GM23338 (cell line): ENCODE measurements at regions not wholly inside any gene's neighbourhood (a gene's known extent, or its start where the extent isn't known, plus 50 kb on each side); places are given as distances from the start of the nearest gene placed in this dataset.

ENCODE experiments used
- CREB1 ChIP-seq: fragments of 250-450 bp; sonication (Bioruptor Pico); IDR thresholded peaks from 2 replicates; pipeline ENCODE4 v1.5.0; 2020; ENCODE audit warnings: low read depth, mild to moderate bottlenecking, moderate library complexity
- ETS1 ChIP-seq: IDR thresholded peaks from 2 replicates; pipeline ENCODE4 v1.6.1; 2016; ENCODE audit warnings: antibody characterized with exemption
- EZH2 ChIP-seq: fragments of 200-600 bp; sonication (generic); IDR thresholded peaks from one replicate; pipeline ENCODE4 v1.8.0; 2017; ENCODE audit warnings: antibody characterized with exemption, mild to moderate bottlenecking, low read depth; ENCODE audit not compliant: unreplicated experiment
- EZH2phosphoT487 ChIP-seq: fragments of 200-600 bp; sonication (generic); IDR thresholded peaks from one replicate; pipeline ENCODE4 v1.8.1; 2018; ENCODE audit warnings: antibody characterized with exemption; ENCODE audit not compliant: unreplicated experiment
- NANOG ChIP-seq: IDR thresholded peaks from 2 replicates; pipeline ENCODE4 v1.6.1; 2016; ENCODE audit warnings: antibody characterized with exemption, borderline replicate concordance
- POLR2AphosphoS5 ChIP-seq: IDR thresholded peaks from 2 replicates; pipeline ENCODE4 v1.6.1; 2016; ENCODE audit warnings: antibody characterized with exemption, low read depth
- REST ChIP-seq: IDR thresholded peaks from one replicate; pipeline ENCODE4 v1.6.1; 2018; ENCODE audit warnings: antibody characterized with exemption; ENCODE audit not compliant: unreplicated experiment
- ZNF114 ChIP-seq: fragments of 250-450 bp; sonication (Bioruptor Pico); IDR thresholded peaks from 2 replicates; pipeline ENCODE4 v1.5.0; 2020; ENCODE audit warnings: mild to moderate bottlenecking, moderate library complexity
- ZNF331 ChIP-seq: fragments of 250-450 bp; sonication (Bioruptor Pico); IDR thresholded peaks from 2 replicates; pipeline ENCODE4 v1.5.0; 2020; ENCODE audit warnings: low read depth, mild to moderate bottlenecking, moderate library complexity
- TF ChIP-seq, protein P1 (sequence below), 2 experiments: fragments of 200-600 bp in 1 of 2; sonication (generic) in 1 of 2; conservative IDR thresholded peaks; 2 replicates each; pipeline versions ENCODE4 v1.5.1 to v1.6.1; 2016 to 2017; ENCODE audit warnings: antibody characterized with exemption in 2 of 2, low read depth in 2 of 2, mild to moderate bottlenecking in 2 of 2, moderate library complexity in 1 of 2
- TF ChIP-seq, protein P2 (sequence below): fragments of 250-450 bp; sonication (Bioruptor Pico); IDR thresholded peaks from 2 replicates; pipeline ENCODE4 v1.5.0; 2020; ENCODE audit warnings: mild to moderate bottlenecking, moderate library complexity

DNA sequence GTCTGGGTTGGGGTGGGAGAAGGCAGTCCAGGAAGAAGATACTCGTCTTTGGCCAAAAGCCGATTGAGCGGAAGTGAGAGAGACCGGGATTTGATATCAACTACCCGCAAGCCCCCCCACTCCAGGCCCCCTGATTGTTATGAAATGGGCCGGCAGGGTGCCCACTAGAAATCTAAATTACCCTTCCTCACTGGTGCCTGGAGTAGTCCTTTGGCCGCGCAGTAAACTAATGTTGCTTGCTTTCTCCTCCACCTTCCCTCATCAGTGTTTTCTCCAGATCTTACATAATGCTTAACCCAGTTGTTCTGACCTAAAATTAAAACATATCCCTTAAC, 119.2 kb upstream of the BARHL2 start:
- TF ChIP-seq ETS1 (no peak), REST (no peak), NANOG (no peak), EZH2 (peak; percentile 51), POLR2AphosphoS5 (no peak), ZNF331 (CRISPR knock-in tag) (no peak), CREB1 (CRISPR knock-in tag) (no peak), EZH2phosphoT487 (no peak), ZNF114 (CRISPR knock-in tag) (no peak)
- TF ChIP-seq, protein P1, sequence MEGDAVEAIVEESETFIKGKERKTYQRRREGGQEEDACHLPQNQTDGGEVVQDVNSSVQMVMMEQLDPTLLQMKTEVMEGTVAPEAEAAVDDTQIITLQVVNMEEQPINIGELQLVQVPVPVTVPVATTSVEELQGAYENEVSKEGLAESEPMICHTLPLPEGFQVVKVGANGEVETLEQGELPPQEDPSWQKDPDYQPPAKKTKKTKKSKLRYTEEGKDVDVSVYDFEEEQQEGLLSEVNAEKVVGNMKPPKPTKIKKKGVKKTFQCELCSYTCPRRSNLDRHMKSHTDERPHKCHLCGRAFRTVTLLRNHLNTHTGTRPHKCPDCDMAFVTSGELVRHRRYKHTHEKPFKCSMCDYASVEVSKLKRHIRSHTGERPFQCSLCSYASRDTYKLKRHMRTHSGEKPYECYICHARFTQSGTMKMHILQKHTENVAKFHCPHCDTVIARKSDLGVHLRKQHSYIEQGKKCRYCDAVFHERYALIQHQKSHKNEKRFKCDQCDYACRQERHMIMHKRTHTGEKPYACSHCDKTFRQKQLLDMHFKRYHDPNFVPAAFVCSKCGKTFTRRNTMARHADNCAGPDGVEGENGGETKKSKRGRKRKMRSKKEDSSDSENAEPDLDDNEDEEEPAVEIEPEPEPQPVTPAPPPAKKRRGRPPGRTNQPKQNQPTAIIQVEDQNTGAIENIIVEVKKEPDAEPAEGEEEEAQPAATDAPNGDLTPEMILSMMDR (conservative IDR thresholded peaks at IDR 0.05; ENCODE audit: low read depth in 2 of 2): no peak
- TF ChIP-seq, protein P2, sequence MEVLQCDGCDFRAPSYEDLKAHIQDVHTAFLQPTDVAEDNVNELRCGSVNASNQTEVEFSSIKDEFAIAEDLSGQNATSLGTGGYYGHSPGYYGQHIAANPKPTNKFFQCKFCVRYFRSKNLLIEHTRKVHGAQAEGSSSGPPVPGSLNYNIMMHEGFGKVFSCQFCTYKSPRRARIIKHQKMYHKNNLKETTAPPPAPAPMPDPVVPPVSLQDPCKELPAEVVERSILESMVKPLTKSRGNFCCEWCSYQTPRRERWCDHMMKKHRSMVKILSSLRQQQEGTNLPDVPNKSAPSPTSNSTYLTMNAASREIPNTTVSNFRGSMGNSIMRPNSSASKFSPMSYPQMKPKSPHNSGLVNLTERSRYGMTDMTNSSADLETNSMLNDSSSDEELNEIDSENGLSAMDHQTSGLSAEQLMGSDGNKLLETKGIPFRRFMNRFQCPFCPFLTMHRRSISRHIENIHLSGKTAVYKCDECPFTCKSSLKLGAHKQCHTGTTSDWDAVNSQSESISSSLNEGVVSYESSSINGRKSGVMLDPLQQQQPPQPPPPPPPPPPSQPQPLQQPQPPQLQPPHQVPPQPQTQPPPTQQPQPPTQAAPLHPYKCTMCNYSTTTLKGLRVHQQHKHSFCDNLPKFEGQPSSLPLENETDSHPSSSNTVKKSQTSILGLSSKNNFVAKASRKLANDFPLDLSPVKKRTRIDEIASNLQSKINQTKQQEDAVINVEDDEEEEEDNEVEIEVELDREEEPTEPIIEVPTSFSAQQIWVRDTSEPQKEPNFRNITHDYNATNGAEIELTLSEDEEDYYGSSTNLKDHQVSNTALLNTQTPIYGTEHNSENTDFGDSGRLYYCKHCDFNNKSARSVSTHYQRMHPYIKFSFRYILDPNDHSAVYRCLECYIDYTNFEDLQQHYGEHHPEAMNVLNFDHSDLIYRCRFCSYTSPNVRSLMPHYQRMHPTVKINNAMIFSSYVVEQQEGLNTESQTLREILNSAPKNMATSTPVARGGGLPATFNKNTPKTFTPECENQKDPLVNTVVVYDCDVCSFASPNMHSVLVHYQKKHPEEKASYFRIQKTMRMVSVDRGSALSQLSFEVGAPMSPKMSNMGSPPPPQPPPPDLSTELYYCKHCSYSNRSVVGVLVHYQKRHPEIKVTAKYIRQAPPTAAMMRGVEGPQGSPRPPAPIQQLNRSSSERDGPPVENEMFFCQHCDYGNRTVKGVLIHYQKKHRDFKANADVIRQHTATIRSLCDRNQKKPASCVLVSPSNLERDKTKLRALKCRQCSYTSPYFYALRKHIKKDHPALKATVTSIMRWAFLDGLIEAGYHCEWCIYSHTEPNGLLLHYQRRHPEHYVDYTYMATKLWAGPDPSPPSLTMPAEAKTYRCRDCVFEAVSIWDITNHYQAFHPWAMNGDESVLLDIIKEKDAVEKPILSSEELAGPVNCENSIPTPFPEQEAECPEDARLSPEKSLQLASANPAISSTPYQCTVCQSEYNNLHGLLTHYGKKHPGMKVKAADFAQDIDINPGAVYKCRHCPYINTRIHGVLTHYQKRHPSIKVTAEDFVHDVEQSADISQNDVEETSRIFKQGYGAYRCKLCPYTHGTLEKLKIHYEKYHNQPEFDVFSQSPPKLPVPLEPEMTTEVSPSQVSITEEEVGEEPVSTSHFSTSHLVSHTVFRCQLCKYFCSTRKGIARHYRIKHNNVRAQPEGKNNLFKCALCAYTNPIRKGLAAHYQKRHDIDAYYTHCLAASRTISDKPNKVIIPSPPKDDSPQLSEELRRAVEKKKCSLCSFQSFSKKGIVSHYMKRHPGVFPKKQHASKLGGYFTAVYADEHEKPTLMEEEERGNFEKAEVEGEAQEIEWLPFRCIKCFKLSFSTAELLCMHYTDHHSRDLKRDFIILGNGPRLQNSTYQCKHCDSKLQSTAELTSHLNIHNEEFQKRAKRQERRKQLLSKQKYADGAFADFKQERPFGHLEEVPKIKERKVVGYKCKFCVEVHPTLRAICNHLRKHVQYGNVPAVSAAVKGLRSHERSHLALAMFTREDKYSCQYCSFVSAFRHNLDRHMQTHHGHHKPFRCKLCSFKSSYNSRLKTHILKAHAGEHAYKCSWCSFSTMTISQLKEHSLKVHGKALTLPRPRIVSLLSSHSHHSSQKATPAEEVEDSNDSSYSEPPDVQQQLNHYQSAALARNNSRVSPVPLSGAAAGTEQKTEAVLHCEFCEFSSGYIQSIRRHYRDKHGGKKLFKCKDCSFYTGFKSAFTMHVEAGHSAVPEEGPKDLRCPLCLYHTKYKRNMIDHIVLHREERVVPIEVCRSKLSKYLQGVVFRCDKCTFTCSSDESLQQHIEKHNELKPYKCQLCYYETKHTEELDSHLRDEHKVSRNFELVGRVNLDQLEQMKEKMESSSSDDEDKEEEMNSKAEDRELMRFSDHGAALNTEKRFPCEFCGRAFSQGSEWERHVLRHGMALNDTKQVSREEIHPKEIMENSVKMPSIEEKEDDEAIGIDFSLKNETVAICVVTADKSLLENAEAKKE (CRISPR knock-in tag): no peak
